SU-DHL-6 (cell line): ENCODE measurements at regions not wholly inside any gene's neighbourhood (a gene's known extent, or its start where the extent isn't known, plus 50 kb on each side); places are given as distances from the start of the nearest gene placed in this dataset.

ENCODE experiments used
- H2AFZ ChIP-seq: fragments of 200-600 bp; sonication (generic); 2 replicates; pipeline ENCODE4 v1.6.1; 2014; ENCODE audit warnings: low read depth, mild to moderate bottlenecking, moderate library complexity, mixed read lengths, antibody characterized with exemption, low read length; ENCODE audit not compliant: severe bottlenecking
- H3F3A ChIP-seq: fragments of 200-600 bp; shearing (Covaris generic); 2 replicates; pipeline ENCODE4 v1.6.0; 2016; ENCODE audit warnings: antibody characterized with exemption, mild to moderate bottlenecking; ENCODE audit not compliant: insufficient read depth
- H3K27ac ChIP-seq: fragments of 200-600 bp; sonication (generic); 2 replicates; pipeline ENCODE4 v1.5.1; 2016; ENCODE audit warnings: low read depth, mild to moderate bottlenecking, low read length, moderate library complexity, mixed read lengths
- H3K27me3 ChIP-seq: fragments of 200-600 bp; sonication (generic), shearing (Covaris generic); 2 replicates; pipeline ENCODE4 v1.6.0; 2014; ENCODE audit warnings: mild to moderate bottlenecking, low read length
- H3K36me3 ChIP-seq: fragments of 200-600 bp; sonication (generic); 2 replicates; pipeline ENCODE4 v1.6.1; 2014; ENCODE audit warnings: mild to moderate bottlenecking, low read length, mixed read lengths
- H3K4me2 ChIP-seq: fragments of 300-600, 200-600 bp; shearing (Covaris generic), sonication (generic); 2 replicates; pipeline ENCODE4 v1.6.0; 2014; ENCODE audit warnings: low read length, low read depth, mild to moderate bottlenecking; ENCODE audit not compliant: poor library complexity, severe bottlenecking
- H3K4me3 ChIP-seq: fragments of 200-600 bp; sonication (generic); 2 replicates; pipeline ENCODE4 v1.5.1; 2014; ENCODE audit warnings: antibody characterized with exemption, low read length, mild to moderate bottlenecking, mixed read lengths; ENCODE audit not compliant: insufficient read depth, poor library complexity, severe bottlenecking
- H3K79me2 ChIP-seq: fragments of 200-600 bp; sonication (generic); 2 replicates; pipeline ENCODE4 v1.6.1; 2014; ENCODE audit warnings: mild to moderate bottlenecking, low read length, moderate library complexity; ENCODE audit not compliant: insufficient read depth
- H3K9ac ChIP-seq: fragments of 200-600 bp; sonication (generic); 2 replicates; pipeline ENCODE4 v1.7.0; 2014; ENCODE audit warnings: mild to moderate bottlenecking, low read length
- H3K9me2 ChIP-seq: fragments of 200-600 bp; sonication (generic); replicated peaks from 2 replicates; pipeline ENCODE4 v1.6.1; 2014; ENCODE audit warnings: low read length; ENCODE audit not compliant: insufficient read depth
- H3K9me3 ChIP-seq: fragments of 200-600 bp; sonication (generic); 2 replicates; pipeline ENCODE4 v1.6.1; 2014; ENCODE audit warnings: low read length, mixed read lengths; ENCODE audit not compliant: insufficient read depth
- H4K20me1 ChIP-seq: fragments of 200-600 bp; sonication (generic); 2 replicates; pipeline ENCODE4 v1.6.1; 2014; ENCODE audit warnings: low read depth, mild to moderate bottlenecking, antibody characterized with exemption, low read length, moderate library complexity, mixed read lengths
- CTCF ChIP-seq: fragments of 200-600 bp; sonication (generic); IDR thresholded peaks from one replicate; pipeline ENCODE4 v1.5.1; 2017; ENCODE audit warnings: antibody characterized with exemption, mild to moderate bottlenecking, low read length, moderate library complexity; ENCODE audit not compliant: insufficient read depth, poor library complexity, severe bottlenecking
- EZH2phosphoT487 ChIP-seq: fragments of 200-600 bp; sonication (generic), shearing (Covaris generic); conservative IDR thresholded peaks from 2 replicates; pipeline ENCODE4 v1.6.1; 2018; ENCODE audit warnings: mild to moderate bottlenecking, antibody characterized with exemption, low read length, moderate library complexity, mixed read lengths

- Histone ChIP-seq H3F3A (peaks cover 10% of the 10 kb centered on the region; the same call in 1 of the 2 replicates), H3K9ac (peak overlapping the region; percentile 35), H3K4me3 (no peak overlapping the region), H3K9me2 (no peaks in the 10 kb centered on the region), H3K36me3 (no peaks in the 10 kb centered on the region), H3K4me2 (peak overlapping the region; percentile 30), H4K20me1 (no peaks in the 10 kb centered on the region), H3K79me2 (no peaks in the 10 kb centered on the region), H3K27ac (peak overlapping the region; percentile 95), H3K27me3 (no peaks in the 10 kb centered on the region), H3K9me3 (no peaks in the 10 kb centered on the region), H2AFZ (peak overlapping the region; percentile 2)
- TF ChIP-seq CTCF (no peak), EZH2phosphoT487 (no peak)
These were observed 206.9 kb downstream of the ARL4C start for GRCh38 chr2:234289834-234290590.

GRCh38 chr2:234288974-234289455, 207.9 kb downstream of the ARL4C start:
- no peaks in the 10 kb centered on the region for H3K27me3 ChIP-seq
- H3K27ac ChIP-seq = peak overlapping the region; percentile 95
- H4K20me1 ChIP-seq = no peaks in the 10 kb centered on the region
- no peaks in the 10 kb centered on the region for H3K9me2 ChIP-seq
- H3K9ac ChIP-seq = no peak overlapping the region
- TF ChIP-seq EZH2phosphoT487 (no peak), CTCF (peak; percentile 71)
- no peaks in the 10 kb centered on the region for H3K36me3 ChIP-seq
- H3K9me3 ChIP-seq = no peaks in the 10 kb centered on the region
- H3K4me3 ChIP-seq = no peak overlapping the region
- peaks cover 10% of the 10 kb centered on the region; the same call in 1 of the 2 replicates for H3F3A ChIP-seq
- no peak overlapping the region for H3K4me2 ChIP-seq
- no peak overlapping the region for H2AFZ ChIP-seq
- no peaks in the 10 kb centered on the region for H3K79me2 ChIP-seq

GRCh38 chr2:234287650-234288049, 209.2 kb downstream of the ARL4C start:
- no peak overlapping the region for H3K9ac ChIP-seq
- no peak overlapping the region for H3K4me2 ChIP-seq
- no peaks in the 10 kb centered on the region for H3K79me2 ChIP-seq
- no peak overlapping the region for H3K4me3 ChIP-seq
- H3F3A ChIP-seq = peaks cover 2% of the 10 kb centered on the region; the same call in 1 of the 2 replicates
- no peaks in the 10 kb centered on the region for H4K20me1 ChIP-seq
- no peak for TF ChIP-seq CTCF
- no peak for TF ChIP-seq EZH2phosphoT487
- no peak overlapping the region for H2AFZ ChIP-seq
- no peaks in the 10 kb centered on the region for H3K9me3 ChIP-seq
- no peaks in the 10 kb centered on the region for H3K36me3 ChIP-seq
- H3K27ac ChIP-seq = no peak overlapping the region
- no peaks in the 10 kb centered on the region for H3K27me3 ChIP-seq
- H3K9me2 ChIP-seq = no peaks in the 10 kb centered on the region
